Lung (tissue), 11 donors: ENCODE measurements at regions not wholly inside any gene's neighbourhood (a gene's known extent, or its start where the extent isn't known, plus 50 kb on each side); places are given as distances from the start of the nearest gene placed in this dataset.

Experiments used
- ATAC-seq: fragments of 200-7000 bp; cut with Tn5 transposase; one replicate; pipeline ENCODE4 v1.9.1; 2020; ENCODE audit warnings: moderate number of reproducible peaks; ENCODE audit not compliant: insufficient read depth, low FRiP score
- DNase-seq, 3 donors: peaks; one replicate each; pipeline ENCODE4 v3.0.0-alpha.2; 2013 to 2017
- H3K27ac ChIP-seq, 2 donors: one replicate each; pipeline ENCODE4 v1.5.1; 2013; ENCODE audit warnings: mild to moderate bottlenecking in 2 of 2, moderate library complexity in 2 of 2, control low read depth in 1 of 2, inconsistent platforms in 1 of 2, low read depth in 1 of 2, low read length in 1 of 2
- H3K27me3 ChIP-seq, 3 donors: one replicate each; pipeline ENCODE4 v1.5.1; 2013; ENCODE audit warnings: low read length in 2 of 3; ENCODE audit not compliant: control insufficient read depth in 3 of 3, insufficient read depth in 3 of 3
- H3K36me3 ChIP-seq, 4 donors: one replicate each; pipeline ENCODE4 v1.5.1; 2013; ENCODE audit warnings: low read length in 4 of 4, mild to moderate bottlenecking in 1 of 4, moderate library complexity in 1 of 4; ENCODE audit not compliant: control insufficient read depth in 4 of 4, insufficient read depth in 4 of 4
- H3K4me1 ChIP-seq, 5 donors: one replicate each; pipeline ENCODE4 v1.5.1; 2013; ENCODE audit warnings: low read length in 5 of 5, mild to moderate bottlenecking in 2 of 5, moderate library complexity in 1 of 5; ENCODE audit not compliant: control insufficient read depth in 5 of 5, insufficient read depth in 5 of 5
- H3K4me3 ChIP-seq: one replicate; pipeline ENCODE4 v1.5.1; 2013; ENCODE audit warnings: mild to moderate bottlenecking, control low read depth, moderate library complexity
- H3K9ac ChIP-seq, 2 donors: one replicate each; pipeline ENCODE4 v1.5.1; 2013; ENCODE audit warnings: low read length in 2 of 2, control low read depth in 1 of 2; ENCODE audit not compliant: insufficient read depth in 1 of 2
- H3K9me3 ChIP-seq, 4 donors: one replicate each; pipeline ENCODE4 v1.5.1; 2013; ENCODE audit warnings: low read length in 3 of 4, mild to moderate bottlenecking in 1 of 4, moderate library complexity in 1 of 4; ENCODE audit not compliant: control insufficient read depth in 4 of 4, insufficient read depth in 3 of 4
- WGBS, 2 donors: extraction: QIAGEN DNeasy Blood & Tissue Kit; methylation state at CpG; one replicate each; pipeline ENCODE4 v1.1.7; 2013; 5-methylcytosine and 5-hydroxymethylcytosine counted together
- TF ChIP-seq, protein P1 (sequence below): IDR thresholded peaks from 2 replicates; pipeline ENCODE4 v1.5.1; 2012; ENCODE audit warnings: mild to moderate bottlenecking; ENCODE audit errors: control extremely low read depth, extremely low read depth
- donor health status: control.
- donor health status: control.
- donor health status: Bipolar disorder and iron deficiency.
- donor health status: healthy.
- donor health status: DM: yes; HTN: yes; CAD: no.

DNA sequence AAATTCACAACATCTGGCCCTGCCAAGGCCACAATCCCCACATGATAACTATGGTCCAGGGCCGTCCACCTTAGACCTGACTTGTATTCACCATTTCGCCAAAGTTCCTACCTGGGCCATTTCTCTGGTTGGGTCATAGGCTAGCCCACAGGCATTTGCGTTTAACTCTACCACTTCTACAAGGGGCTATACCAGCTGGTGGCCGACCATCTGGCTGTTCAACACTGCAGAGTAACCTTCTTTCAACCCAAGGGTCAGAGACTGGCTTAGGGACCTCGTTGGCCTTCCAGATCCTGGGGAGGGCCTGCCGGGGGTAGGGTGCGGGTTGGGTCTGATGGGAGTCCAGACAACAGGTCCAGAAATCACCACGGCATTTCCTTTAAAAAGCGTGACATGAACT lies 242.3 kb upstream of the C16orf82 start:
- no peak overlapping the region for H3K27ac ChIP-seq
- H3K27me3 ChIP-seq = no peaks in the 10 kb centered on the region
- ATAC-seq (no peak), DNase-seq (no peak)
- peaks cover 0 to 2% (median 0%) of the 10 kb centered on the region in 4 donors for H3K9me3 ChIP-seq
- no peaks in the 10 kb centered on the region for H3K36me3 ChIP-seq
- H3K9ac ChIP-seq = no peak overlapping the region
- TF ChIP-seq, protein P1, sequence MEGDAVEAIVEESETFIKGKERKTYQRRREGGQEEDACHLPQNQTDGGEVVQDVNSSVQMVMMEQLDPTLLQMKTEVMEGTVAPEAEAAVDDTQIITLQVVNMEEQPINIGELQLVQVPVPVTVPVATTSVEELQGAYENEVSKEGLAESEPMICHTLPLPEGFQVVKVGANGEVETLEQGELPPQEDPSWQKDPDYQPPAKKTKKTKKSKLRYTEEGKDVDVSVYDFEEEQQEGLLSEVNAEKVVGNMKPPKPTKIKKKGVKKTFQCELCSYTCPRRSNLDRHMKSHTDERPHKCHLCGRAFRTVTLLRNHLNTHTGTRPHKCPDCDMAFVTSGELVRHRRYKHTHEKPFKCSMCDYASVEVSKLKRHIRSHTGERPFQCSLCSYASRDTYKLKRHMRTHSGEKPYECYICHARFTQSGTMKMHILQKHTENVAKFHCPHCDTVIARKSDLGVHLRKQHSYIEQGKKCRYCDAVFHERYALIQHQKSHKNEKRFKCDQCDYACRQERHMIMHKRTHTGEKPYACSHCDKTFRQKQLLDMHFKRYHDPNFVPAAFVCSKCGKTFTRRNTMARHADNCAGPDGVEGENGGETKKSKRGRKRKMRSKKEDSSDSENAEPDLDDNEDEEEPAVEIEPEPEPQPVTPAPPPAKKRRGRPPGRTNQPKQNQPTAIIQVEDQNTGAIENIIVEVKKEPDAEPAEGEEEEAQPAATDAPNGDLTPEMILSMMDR = no peak
- 84 to 91% methylated on average over 9 of the region's 9 CpGs for WGBS, 2 donors
- no peaks in the 10 kb centered on the region for H3K4me1 ChIP-seq
- H3K4me3 ChIP-seq = no peak overlapping the region

DNA sequence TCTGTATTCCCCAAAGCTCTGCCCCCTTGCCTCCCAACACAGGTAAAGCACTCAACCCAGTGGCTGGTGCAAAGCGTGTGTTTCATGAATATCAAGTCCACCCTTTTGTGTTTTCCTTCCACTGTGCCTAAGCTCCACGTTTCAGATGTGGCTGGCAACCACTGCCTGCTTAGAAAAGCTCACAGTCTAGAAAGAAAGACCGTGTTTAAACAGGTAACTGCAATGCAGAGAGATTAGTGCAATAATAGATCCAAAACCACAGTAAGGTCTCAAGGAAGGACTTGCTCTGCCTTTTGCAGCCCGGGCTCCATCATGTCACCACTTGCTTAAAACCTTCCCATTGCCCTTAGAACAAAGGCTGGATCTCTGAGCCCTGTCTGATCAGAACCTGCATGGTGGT lies 240.2 kb upstream of the C16orf82 start:
- TF ChIP-seq, protein P1 = no peak
- WGBS, 2 donors = 60 to 71% methylated on average over 4 of the region's 4 CpGs
- peaks cover 0 to 1% (median 0%) of the 10 kb centered on the region in 5 donors for H3K4me1 ChIP-seq
- H3K36me3 ChIP-seq = no peaks in the 10 kb centered on the region
- DNase-seq (no peak), ATAC-seq (no peak)
- H3K27me3 ChIP-seq = no peaks in the 10 kb centered on the region
- no peak overlapping the region for H3K27ac ChIP-seq
- peaks cover 0 to 2% (median 0%) of the 10 kb centered on the region in 4 donors for H3K9me3 ChIP-seq
- no peak overlapping the region for H3K9ac ChIP-seq
- no peak overlapping the region for H3K4me3 ChIP-seq

DNA sequence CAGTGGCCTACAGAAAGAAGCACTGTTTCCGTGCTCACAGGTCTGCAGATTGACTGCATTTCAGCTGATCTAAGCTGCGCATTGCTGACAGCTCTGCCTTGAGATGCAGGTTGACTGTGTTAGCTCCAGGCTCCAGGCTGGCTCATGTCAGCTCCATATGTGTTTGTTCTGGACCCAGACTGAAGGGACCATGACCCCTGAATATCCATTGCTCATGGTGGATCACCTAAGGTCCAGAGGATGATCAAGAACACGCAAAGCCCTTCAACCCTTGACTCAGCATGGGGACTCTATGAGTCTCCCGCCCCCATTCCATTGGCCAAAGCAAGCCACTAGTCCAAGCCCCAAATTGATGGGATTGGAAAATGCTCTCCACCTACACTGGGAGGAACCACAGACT lies 239.3 kb upstream of the C16orf82 start:
- no peak overlapping the region for H3K27ac ChIP-seq
- no peak overlapping the region for H3K9ac ChIP-seq
- peaks cover 0 to 2% (median 0%) of the 10 kb centered on the region in 4 donors for H3K9me3 ChIP-seq
- H3K27me3 ChIP-seq = no peaks in the 10 kb centered on the region
- H3K4me3 ChIP-seq = no peak overlapping the region
- TF ChIP-seq, protein P1 = no peak
- ATAC-seq (no peak), DNase-seq (no peak)
- no peaks in the 10 kb centered on the region for H3K36me3 ChIP-seq
- WGBS, 2 donors = 86 to 89% methylated on average over 4 of the region's 4 CpGs
- H3K4me1 ChIP-seq = peaks cover 0 to 1% (median 0%) of the 10 kb centered on the region in 5 donors
